AG09319 (cell line): ENCODE measurements at regions not wholly inside any gene's neighbourhood (a gene's known extent, or its start where the extent isn't known, plus 50 kb on each side); places are given as distances from the start of the nearest gene placed in this dataset.

Experiments
- DNase-seq: peaks from one replicate; pipeline ENCODE4 v3.0.0-alpha.2; 2010; ENCODE audit warnings: low read depth; ENCODE audit errors: extremely low read depth
- CTCF ChIP-seq: IDR thresholded peaks from 2 replicates; pipeline ENCODE4 v1.5.1; 2011; ENCODE audit warnings: low read depth, mild to moderate bottlenecking, inconsistent platforms, low read length, moderate library complexity

- DNase-seq, result no peak
- TF ChIP-seq CTCF, result no peak
These were observed 292.4 kb upstream of the PITX2 start for GRCh38 chr4:110915301-110915700.

- no peak for DNase-seq
- TF ChIP-seq CTCF, result no peak
These were observed 293.6 kb upstream of the PITX2 start for GRCh38 chr4:110916505-110916904.

GRCh38 chr4:110917835-110918234 lies 295.0 kb upstream of the PITX2 start:
- no peak for DNase-seq
- no peak for TF ChIP-seq CTCF

GRCh38 chr4:110920990-110921389 lies 298.1 kb upstream of the PITX2 start:
- no peak for DNase-seq
- no peak for TF ChIP-seq CTCF

- no peak for DNase-seq
- TF ChIP-seq CTCF, result no peak
These were observed 301.9 kb upstream of the PITX2 start for GRCh38 chr4:110924761-110925160.

GRCh38 chr4:110926841-110927400 lies 304.0 kb upstream of the PITX2 start:
- no peak for TF ChIP-seq CTCF
- DNase-seq, result no peak

- no peak for DNase-seq
- no peak for TF ChIP-seq CTCF
These were observed 310.5 kb upstream of the PITX2 start for GRCh38 chr4:110933341-110933740.
